ENCODE measurements at regions not wholly inside any gene's neighbourhood (a gene's known extent, or its start where the extent isn't known, plus 50 kb on each side); places are given as distances from the start of the nearest gene placed in this dataset.

- intact Hi-C loops (cut with DNase I), result loop anchor here (10.0 kb wide), 1 partner anchor 1986 kb away; no protein-coding TSS in a partner anchor
- 50 to 63% methylated on average over 10 of the region's 10 CpGs for WGBS, 2 donors
- Histone ChIP-seq H3K27me3 (no peaks in the 10 kb centered on the region), H3K27ac (no peak overlapping the region), H3K4me3 (no peak overlapping the region), H3K36me3 (no peaks in the 10 kb centered on the region), H3K9me3 (no peaks in the 10 kb centered on the region), H3K4me1 (no peaks in the 10 kb centered on the region)
- no peak for TF ChIP-seq POLR2A (IDR thresholded peaks at IDR 0.05)
- TF ChIP-seq, protein P1, sequence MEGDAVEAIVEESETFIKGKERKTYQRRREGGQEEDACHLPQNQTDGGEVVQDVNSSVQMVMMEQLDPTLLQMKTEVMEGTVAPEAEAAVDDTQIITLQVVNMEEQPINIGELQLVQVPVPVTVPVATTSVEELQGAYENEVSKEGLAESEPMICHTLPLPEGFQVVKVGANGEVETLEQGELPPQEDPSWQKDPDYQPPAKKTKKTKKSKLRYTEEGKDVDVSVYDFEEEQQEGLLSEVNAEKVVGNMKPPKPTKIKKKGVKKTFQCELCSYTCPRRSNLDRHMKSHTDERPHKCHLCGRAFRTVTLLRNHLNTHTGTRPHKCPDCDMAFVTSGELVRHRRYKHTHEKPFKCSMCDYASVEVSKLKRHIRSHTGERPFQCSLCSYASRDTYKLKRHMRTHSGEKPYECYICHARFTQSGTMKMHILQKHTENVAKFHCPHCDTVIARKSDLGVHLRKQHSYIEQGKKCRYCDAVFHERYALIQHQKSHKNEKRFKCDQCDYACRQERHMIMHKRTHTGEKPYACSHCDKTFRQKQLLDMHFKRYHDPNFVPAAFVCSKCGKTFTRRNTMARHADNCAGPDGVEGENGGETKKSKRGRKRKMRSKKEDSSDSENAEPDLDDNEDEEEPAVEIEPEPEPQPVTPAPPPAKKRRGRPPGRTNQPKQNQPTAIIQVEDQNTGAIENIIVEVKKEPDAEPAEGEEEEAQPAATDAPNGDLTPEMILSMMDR (IDR thresholded peaks at IDR 0.05), result no peak
- no peak for DNase-seq
These were observed 676.7 kb upstream of the LCORL start for GRCh38 chr4:18698119-18698883.

- intact Hi-C loops (cut with DNase I), result loop anchor here (10.0 kb wide), 1 partner anchor 1989 kb away; no protein-coding TSS in a partner anchor
- 92 to 95% methylated on average over 17 of the region's 18 CpGs for WGBS, 2 donors
- H3K27me3 ChIP-seq, result no peaks in the 10 kb centered on the region
- H3K9me3 ChIP-seq, result no peaks in the 10 kb centered on the region
- no peak overlapping the region for H3K4me3 ChIP-seq
- no peak for DNase-seq
- no peaks in the 10 kb centered on the region for H3K36me3 ChIP-seq
- H3K27ac ChIP-seq, result no peak overlapping the region
- no peaks in the 10 kb centered on the region for H3K4me1 ChIP-seq
- TF ChIP-seq POLR2A (IDR thresholded peaks at IDR 0.05), result no peak
- TF ChIP-seq, protein P1 (IDR thresholded peaks at IDR 0.05), result no peak
These were observed 674.4 kb upstream of the LCORL start for GRCh38 chr4:18695733-18696527.

DNA sequence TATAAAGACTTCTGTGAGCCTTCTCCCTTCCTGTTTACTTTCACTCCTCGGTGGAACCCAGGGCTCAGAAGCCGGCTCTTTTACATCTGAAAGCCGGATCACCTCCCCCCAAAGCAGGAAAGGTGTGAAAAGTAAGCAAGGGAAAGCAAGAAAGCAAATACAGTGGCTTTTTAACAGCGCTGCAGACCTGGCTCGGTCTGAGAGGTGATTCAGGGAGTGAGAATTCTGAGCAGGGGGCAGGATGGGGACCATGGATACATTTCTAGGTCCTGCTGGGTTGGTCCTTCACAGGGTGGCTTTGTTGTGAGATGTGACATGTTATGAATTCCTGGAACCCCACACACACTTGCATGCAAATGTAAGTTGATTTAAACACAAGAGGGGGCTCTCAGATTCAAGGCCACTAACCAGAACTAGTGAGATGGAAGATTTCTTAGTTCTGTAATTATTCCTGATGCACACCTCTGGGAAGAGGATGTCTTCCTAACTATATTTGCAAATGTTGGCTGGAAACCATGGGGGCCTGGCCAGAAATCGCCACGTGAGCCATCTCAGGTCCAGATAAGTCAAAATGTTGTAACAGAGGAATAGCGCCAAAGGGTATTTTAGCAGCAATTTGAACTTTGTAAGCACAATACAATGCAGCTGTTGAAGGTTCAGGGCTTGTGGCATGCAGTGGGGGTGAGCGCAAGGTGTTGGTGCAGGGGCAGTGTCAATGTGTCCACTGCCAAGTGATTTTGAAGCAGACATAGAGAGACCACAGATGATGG, 670.1 kb upstream of the LCORL start:
- no peaks in the 10 kb centered on the region for H3K27me3 ChIP-seq
- no peak for DNase-seq
- H3K36me3 ChIP-seq, result no peaks in the 10 kb centered on the region
- H3K4me1 ChIP-seq, result no peaks in the 10 kb centered on the region
- intact Hi-C loops (cut with DNase I), result loop anchor here (10.0 kb wide), 1 partner anchor 1993 kb away; no protein-coding TSS in a partner anchor
- no peak overlapping the region for H3K27ac ChIP-seq
- TF ChIP-seq, protein P1 (IDR thresholded peaks at IDR 0.05), result no peak
- no peak for TF ChIP-seq POLR2A (IDR thresholded peaks at IDR 0.05)
- H3K9me3 ChIP-seq, result no peaks in the 10 kb centered on the region
- 35 to 40% methylated on average over 8 to 9 of the region's 9 CpGs for WGBS, 2 donors
- no peak overlapping the region for H3K4me3 ChIP-seq

DNA sequence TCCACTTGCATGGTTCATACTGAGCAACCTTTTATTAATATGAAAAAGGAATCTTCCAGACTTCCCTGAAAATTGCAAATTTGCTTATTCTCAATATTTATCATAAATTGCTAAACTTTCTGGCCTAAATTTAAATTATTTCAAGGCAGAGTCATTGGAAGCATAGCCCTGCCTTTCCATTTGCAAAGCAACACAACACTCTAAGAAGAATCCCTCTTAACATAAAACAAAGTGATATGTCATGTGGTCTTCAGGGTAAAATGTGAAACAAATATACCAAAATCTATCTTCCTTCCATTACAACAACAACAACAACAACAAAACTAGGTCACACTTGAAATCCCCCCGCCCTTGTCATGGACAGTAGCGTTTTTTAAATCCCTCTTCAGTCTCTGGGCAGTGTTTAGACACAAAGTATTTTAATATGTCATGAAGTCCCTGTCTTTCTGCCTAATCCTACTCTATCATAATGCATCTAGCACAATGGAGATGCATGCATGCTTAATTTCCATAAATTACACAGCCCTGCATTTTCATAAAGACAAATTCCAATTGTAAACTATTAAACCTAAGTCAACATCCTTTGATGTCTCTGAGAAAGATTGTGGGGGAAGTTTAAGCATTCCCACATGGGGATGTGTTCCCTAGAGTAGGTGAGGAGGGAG, 668.9 kb upstream of the LCORL start:
- H3K4me3 ChIP-seq, result no peak overlapping the region
- H3K4me1 ChIP-seq, result no peaks in the 10 kb centered on the region
- no peak for DNase-seq
- TF ChIP-seq, protein P1 (IDR thresholded peaks at IDR 0.05), result no peak
- TF ChIP-seq POLR2A (IDR thresholded peaks at IDR 0.05), result no peak
- intact Hi-C loops (cut with DNase I), result loop anchor here (10.0 kb wide), 1 partner anchor 1994 kb away; no protein-coding TSS in a partner anchor
- WGBS, 2 donors, result 66 to 67% methylated on average over 2 of the region's 2 CpGs
- H3K27ac ChIP-seq, result no peak overlapping the region
- H3K36me3 ChIP-seq, result no peaks in the 10 kb centered on the region
- H3K9me3 ChIP-seq, result no peaks in the 10 kb centered on the region
- H3K27me3 ChIP-seq, result no peaks in the 10 kb centered on the region

Data from esophagus squamous epithelium (tissue), 5 donors.